Breast epithelium (tissue), 4 donors: ENCODE measurements at regions not wholly inside any gene's neighbourhood (a gene's known extent, or its start where the extent isn't known, plus 50 kb on each side); places are given as distances from the start of the nearest gene placed in this dataset.
"Not testable (repeated sequence)": the region's sequence is repeated elsewhere in the genome, so short reads cannot be mapped to it uniquely, and the experiment has no call there.

Experiments used
- DNase-seq, 2 donors: peaks; one replicate each; pipeline ENCODE4 v3.0.0-alpha.2; 2019; ENCODE audit warnings: low spot score in 2 of 2
- H3K27ac ChIP-seq, 2 donors: fragments of 200-600 bp; sonication (generic) in 1 of 2; one replicate each; pipeline ENCODE4 v1.5.1; 2016 to 2019; ENCODE audit warnings: mild to moderate bottlenecking in 1 of 2
- H3K27me3 ChIP-seq, 2 donors: fragments of 200-600 bp; sonication (generic) in 1 of 2; one replicate each; pipeline versions ENCODE4 v1.5.1 to v1.6.0; 2017 to 2019; ENCODE audit warnings: control low read depth in 1 of 2, mild to moderate bottlenecking in 1 of 2
- H3K36me3 ChIP-seq: fragments of 200-600 bp; one replicate; pipeline ENCODE4 v1.5.1; 2019
- H3K4me1 ChIP-seq, 2 donors: fragments of 200-600 bp; sonication (generic); one replicate each; pipeline ENCODE4 v1.5.1; 2016 to 2019; ENCODE audit warnings: control low read depth in 1 of 2
- H3K4me3 ChIP-seq, 3 donors: fragments of 200-600 bp; sonication (generic); 1 replicate in 2 of 3; 2 replicates in 1 of 3; pipeline ENCODE4 v1.5.1; 2016 to 2019; ENCODE audit warnings: mild to moderate bottlenecking in 3 of 3, moderate library complexity in 2 of 3
- H3K9me3 ChIP-seq, 2 donors: fragments of 200-600 bp; sonication (generic) in 1 of 2; one replicate each; pipeline ENCODE4 v1.5.1; 2016 to 2019; ENCODE audit warnings: control low read depth in 1 of 2
- POLR2A ChIP-seq: fragments of 450-650 bp; IDR thresholded peaks from one replicate; pipeline ENCODE4 v1.6.1; 2016; ENCODE audit warnings: antibody characterized with exemption, mild to moderate bottlenecking, moderate library complexity
- POLR2AphosphoS5 ChIP-seq, 3 donors: sonication (generic); formaldehyde crosslinking; IDR thresholded peaks; one replicate each; pipeline ENCODE4 v1.6.1; 2017; ENCODE audit warnings: antibody characterized with exemption in 3 of 3
- intact Hi-C: fragments of 100-400 bp; cut with DNase I; formaldehyde crosslinking; loops from one replicate; pipeline ENCODE4 v1.15.1; 2023; ENCODE audit warnings: low total_unique reads
- TF ChIP-seq, protein P1 (sequence below), 3 donors: fragments of 450-650 bp; IDR thresholded peaks; one replicate each; pipeline ENCODE4 v1.5.1; 2016 to 2017; ENCODE audit warnings: antibody characterized with exemption in 3 of 3, mild to moderate bottlenecking in 3 of 3, moderate library complexity in 3 of 3

DNA sequence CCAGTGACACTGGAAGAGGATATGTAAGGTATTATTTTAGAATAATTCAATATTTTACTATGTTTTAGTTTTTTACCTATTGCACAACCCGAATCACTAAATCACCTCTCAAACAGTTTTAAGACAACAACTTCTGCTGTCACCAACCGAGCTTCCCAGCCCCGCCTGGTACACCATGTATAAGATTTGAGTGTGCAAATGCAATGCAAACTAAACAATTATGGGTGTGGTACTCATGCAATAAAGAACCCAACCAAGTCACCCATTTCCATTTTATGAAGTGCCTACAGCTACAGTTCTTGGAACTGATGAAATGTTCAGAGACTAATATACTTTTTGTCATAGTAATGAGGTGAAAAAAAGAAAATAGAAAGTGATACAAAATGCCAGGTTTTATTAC is 256.2 kb downstream of the TAFA4 start:
- intact Hi-C loops = no loop called here
- Histone ChIP-seq H3K36me3 (no peaks in the 10 kb centered on the region), H3K4me3 (no peak overlapping the region), H3K9me3 (no peaks in the 10 kb centered on the region), H3K27me3 (no peaks in the 10 kb centered on the region), H3K27ac (no peak overlapping the region), H3K4me1 (no peaks in the 10 kb centered on the region)
- no peak for TF ChIP-seq POLR2AphosphoS5 (IDR thresholded peaks at IDR 0.05)
- TF ChIP-seq, protein P1, sequence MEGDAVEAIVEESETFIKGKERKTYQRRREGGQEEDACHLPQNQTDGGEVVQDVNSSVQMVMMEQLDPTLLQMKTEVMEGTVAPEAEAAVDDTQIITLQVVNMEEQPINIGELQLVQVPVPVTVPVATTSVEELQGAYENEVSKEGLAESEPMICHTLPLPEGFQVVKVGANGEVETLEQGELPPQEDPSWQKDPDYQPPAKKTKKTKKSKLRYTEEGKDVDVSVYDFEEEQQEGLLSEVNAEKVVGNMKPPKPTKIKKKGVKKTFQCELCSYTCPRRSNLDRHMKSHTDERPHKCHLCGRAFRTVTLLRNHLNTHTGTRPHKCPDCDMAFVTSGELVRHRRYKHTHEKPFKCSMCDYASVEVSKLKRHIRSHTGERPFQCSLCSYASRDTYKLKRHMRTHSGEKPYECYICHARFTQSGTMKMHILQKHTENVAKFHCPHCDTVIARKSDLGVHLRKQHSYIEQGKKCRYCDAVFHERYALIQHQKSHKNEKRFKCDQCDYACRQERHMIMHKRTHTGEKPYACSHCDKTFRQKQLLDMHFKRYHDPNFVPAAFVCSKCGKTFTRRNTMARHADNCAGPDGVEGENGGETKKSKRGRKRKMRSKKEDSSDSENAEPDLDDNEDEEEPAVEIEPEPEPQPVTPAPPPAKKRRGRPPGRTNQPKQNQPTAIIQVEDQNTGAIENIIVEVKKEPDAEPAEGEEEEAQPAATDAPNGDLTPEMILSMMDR (IDR thresholded peaks at IDR 0.05) = no peak
- no peak for TF ChIP-seq POLR2A
- DNase-seq = no peak

DNA sequence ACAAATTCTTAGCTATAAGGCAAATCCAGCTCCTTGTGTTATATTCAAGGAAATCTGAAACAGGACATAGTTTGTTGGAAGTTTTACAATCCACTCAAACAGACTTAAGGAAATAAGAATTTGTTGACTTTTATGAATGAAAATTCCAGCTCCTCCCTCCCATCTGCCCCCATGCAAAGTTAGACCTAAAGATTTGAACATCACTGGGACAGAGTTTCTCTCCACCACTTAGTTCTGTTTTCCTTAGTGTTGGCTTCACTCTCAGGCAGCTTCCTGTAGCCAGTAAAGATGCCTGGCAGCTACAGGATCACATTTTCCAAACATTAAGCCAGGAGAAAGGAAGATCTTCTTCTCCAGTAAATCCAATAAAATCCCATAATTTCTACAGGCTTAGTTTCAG is 265.0 kb downstream of the TAFA4 start:
- no peak for DNase-seq
- Histone ChIP-seq H3K4me1 (no peaks in the 10 kb centered on the region), H3K4me3 (no peak overlapping the region), H3K36me3 (no peaks in the 10 kb centered on the region), H3K27me3 (no peaks in the 10 kb centered on the region), H3K9me3 (no peaks in the 10 kb centered on the region), H3K27ac (no peak overlapping the region)
- intact Hi-C loops = no loop called here
- TF ChIP-seq, protein P1 (IDR thresholded peaks at IDR 0.05) = no peak
- TF ChIP-seq POLR2A (no peak), POLR2AphosphoS5 (IDR thresholded peaks at IDR 0.05) (no peak)

DNA sequence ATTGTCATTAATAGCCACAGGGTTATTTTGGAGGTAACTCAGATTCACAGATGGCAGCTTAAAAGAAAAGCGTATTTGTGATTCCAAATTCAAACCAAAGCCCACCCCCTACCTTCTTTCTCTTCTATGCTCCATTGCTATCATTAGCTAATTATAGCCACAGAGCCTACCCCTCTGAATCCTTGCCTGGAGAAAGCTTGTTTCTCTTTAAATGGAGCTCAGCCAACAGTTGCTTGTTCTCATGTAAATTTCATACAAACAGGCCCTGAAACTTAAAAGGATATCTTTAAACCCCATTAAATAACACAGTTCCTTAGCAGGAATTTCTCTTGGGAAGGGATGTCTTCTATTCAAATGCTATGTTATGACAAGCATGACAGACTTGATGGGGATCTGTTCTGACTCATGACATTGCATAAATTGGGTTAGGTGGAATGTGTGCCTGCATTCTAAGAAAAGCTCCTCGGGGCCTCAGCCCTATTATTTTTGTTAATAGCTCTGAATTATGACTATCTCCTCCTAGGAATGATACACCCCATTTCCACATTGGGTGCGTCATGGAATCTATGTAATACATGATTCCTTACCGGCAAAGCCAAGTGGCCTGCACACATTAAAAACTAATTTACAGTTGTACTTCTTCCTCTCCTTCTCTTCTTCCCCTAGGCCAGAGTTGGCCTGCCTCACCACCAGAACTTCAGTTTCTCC is 265.8 kb downstream of the TAFA4 start:
- Histone ChIP-seq H3K9me3 (no peaks in the 10 kb centered on the region), H3K4me1 (no peaks in the 10 kb centered on the region), H3K36me3 (no peaks in the 10 kb centered on the region), H3K4me3 (no peak overlapping the region), H3K27ac (no peak overlapping the region), H3K27me3 (no peaks in the 10 kb centered on the region)
- intact Hi-C loops = no loop called here
- DNase-seq = no peak
- TF ChIP-seq POLR2AphosphoS5 (IDR thresholded peaks at IDR 0.05) = no peak

DNA sequence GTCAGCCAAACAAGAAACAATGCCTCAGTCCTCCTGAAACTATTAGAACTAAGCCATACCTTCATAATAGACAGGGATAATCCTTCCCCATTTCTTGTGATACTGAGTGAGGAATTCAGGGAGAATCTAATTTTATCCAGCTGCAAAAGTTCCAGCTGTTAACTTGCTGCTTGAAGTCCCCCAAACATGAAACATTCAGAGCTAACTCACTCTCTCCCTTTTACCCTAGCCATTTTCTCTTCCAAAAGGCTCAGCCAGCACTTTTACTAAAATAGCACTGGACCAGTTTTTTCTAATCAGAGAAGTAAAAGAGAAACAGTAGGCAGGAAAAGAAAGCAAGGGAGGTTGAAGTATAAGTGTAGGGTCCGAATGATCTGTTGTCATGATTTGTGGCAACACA is 268.1 kb downstream of the TAFA4 start:
- Histone ChIP-seq H3K27ac (no peak overlapping the region), H3K4me3 (no peak overlapping the region), H3K4me1 (no peaks in the 10 kb centered on the region), H3K36me3 (no peaks in the 10 kb centered on the region), H3K27me3 (no peaks in the 10 kb centered on the region), H3K9me3 (no peaks in the 10 kb centered on the region)
- TF ChIP-seq POLR2A (no peak), POLR2AphosphoS5 (IDR thresholded peaks at IDR 0.05) (no peak)
- TF ChIP-seq, protein P1 (IDR thresholded peaks at IDR 0.05) = no peak
- intact Hi-C loops = no loop called here
- DNase-seq = no peak

DNA sequence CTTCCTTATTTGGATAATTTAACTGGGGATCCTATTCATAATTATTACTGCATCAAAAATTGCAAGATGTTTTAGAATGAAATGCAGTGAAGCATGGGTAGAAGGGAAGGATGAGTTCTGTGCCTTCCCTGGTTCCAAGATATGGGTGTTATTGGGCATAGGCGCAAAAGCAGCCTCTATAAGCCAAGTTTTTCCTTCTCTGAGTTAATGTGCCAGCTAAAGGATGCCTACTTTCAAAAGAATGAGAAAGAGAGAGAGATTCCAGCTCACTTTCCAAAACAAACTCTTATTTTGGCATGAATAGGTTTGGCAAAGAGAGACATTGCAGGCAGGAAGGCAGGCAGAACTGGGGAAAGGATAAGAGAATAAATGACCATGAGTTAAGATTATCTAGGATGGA is 270.2 kb downstream of the TAFA4 start:
- no peaks in the 10 kb centered on the region for H3K4me1 ChIP-seq
- TF ChIP-seq POLR2AphosphoS5 (IDR thresholded peaks at IDR 0.05) (no peak), POLR2A (no peak)
- TF ChIP-seq, protein P1 (IDR thresholded peaks at IDR 0.05) = no peak

DNA sequence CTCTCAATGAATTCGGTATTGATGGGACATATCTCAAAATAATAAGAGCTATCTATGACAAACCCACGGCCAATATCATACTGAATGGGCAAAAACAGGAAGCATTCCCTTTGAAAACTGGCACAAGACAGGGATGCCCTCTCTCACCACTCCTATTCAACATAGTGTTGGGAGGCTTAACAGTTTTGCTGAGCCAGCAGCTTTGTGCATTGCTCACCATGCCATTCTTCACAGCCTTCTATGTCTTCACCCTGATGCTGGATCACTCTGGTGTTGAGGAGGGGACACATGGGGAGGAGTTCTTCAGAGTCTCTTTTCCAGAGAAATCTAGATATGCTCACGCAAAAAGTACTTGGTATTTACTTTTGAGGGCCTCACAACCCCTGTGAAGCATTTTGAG is 281.7 kb downstream of the TAFA4 start:
- intact Hi-C loops, H3K27ac ChIP-seq, H3K4me1 ChIP-seq, H3K9me3 ChIP-seq, H3K4me3 ChIP-seq, DNase-seq, H3K36me3 ChIP-seq, H3K27me3 ChIP-seq: not testable (repeated sequence)

More for the DNA sequence above, 270.2 kb downstream of the TAFA4 start:
- Histone ChIP-seq H3K9me3 (no peaks in the 10 kb centered on the region), H3K27ac (no peak overlapping the region), H3K4me3 (no peak overlapping the region), H3K27me3 (no peaks in the 10 kb centered on the region), H3K36me3 (no peaks in the 10 kb centered on the region)
- intact Hi-C loops = no loop called here
- DNase-seq = no peak
